TTC549 (cell line): ENCODE measurements at regions not wholly inside any gene's neighbourhood (a gene's known extent, or its start where the extent isn't known, plus 50 kb on each side); places are given as distances from the start of the nearest gene placed in this dataset.

Experiments
- FAIRE-seq: peaks from 2 replicates; lab custom pipeline; 2012; peaks lifted over from hg19 to GRCh38; lab: Jason Lieb, UNC

DNA sequence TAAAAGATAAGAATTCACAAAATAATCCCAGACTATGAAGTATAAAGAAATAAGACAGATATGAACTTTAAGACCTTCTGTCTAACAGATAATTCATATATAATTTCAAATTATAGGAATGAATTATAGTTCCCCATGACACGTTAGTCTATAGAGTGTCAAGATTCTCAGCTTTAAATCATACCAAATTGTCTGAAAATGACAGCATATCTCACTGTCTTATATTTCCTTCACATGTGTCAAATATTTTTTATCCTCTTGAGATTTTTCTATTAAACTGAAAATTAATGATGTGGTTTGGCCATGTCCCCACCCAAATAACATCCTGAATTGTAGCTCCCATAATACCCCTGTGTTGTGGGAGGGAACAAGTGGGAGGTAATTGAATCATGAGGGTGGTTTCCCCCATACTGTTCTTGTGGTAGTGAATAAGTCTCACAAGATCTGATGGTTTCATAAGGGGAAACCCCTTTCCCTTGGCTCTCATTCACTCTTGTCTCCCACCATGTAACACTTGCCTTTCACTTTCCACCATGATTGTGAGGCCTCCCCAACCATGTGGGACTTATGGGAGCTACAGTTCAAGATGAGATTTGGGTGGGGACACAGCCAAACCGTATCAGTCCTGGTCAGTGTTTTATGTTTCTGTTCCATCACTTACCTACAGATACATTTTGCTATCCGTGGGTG, 825.3 kb upstream of the GJE1 start:
- no peak for FAIRE-seq

DNA sequence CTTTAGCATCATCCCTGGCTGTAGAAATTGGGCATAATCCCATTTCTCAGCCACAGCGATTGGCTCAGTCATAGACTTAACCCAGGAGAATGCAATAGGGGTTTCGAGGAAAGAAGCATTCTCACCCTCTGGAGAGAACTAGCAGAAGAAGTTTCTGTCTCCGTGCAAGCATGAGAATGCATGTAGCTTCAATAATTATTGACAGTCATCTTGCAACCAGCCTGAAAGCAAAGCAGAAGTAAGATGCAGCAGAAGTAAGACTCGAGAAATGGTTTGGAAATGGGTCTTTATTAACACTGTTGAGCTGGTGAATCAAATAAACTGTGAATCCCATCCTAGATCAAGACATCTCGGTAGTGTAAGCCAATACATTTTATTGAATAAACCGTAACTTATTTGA, 828.8 kb upstream of the GJE1 start:
- no peak for FAIRE-seq

DNA sequence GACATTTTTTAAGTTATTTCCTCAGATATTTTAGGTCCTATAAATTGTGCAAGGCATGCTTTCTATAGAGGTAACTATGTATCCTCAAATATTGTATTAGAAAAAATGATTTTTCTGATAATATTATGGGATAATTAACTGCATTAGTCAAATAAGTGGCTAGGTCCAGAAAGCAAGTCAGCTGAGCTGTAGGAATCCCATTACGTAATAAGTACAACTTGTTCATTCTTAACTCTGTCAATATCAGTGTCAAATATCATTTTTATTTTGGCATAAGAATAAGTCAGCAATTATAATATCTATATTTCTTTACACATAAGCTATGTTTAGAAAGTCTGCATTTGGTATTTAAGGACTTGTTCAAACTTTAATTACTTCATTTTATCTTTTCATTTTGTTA, 830.9 kb upstream of the GJE1 start:
- FAIRE-seq, result no peak

DNA sequence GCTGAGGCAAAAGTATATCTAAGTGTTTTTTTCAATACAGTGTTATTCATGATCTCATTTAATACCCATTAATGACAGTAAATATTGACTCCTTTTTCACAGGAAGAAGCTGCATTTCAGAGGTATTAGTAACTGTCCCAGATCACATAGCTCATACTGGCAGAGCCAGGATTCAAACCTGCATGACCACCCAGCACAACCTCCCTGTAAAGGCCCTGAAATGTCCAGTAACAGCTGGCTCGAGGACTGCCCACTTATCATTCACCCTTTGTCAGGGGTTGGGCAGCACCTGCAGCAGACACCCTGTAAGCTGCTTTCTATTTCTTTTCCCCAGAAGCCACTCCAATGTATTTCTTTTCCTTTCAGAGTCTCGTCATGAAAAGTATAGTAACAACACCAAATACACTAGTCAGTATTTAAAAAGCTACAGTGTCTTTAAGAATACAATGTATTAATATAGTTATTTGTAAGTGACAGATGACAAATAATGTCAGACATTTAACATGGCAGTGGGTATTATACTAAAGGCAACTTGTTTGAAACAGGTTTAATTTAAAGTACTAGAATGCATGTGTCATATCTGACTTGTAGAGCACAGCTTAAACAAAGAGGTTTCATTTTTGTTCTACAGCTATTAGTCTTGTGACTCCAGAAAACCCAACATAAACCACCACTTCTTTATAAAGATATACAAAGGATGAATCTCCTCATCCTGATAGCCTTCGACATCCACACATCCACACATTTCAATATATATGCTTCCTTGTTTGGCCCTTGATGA, 841.6 kb upstream of the GJE1 start:
- no peak for FAIRE-seq

DNA sequence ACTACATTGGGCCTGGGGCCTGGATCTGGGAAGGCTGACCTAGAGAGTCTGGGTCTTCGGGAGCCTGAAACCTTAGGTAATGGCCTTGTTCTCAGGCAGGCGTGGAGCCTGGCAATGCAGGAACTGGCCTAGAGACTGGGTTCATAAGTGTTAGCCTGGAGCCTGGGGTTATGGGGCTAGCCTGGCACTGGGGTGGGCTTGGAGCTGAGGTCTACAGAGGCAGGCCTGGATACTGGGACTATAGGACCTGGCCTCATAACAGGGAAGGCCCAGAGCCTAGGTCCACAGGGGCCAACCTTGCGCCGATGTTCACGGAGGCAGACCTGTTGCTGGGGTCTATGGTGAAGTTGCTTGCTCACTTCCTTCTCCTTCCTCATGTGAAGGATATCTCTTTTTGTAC, 843.8 kb upstream of the GJE1 start:
- no peak for FAIRE-seq

DNA sequence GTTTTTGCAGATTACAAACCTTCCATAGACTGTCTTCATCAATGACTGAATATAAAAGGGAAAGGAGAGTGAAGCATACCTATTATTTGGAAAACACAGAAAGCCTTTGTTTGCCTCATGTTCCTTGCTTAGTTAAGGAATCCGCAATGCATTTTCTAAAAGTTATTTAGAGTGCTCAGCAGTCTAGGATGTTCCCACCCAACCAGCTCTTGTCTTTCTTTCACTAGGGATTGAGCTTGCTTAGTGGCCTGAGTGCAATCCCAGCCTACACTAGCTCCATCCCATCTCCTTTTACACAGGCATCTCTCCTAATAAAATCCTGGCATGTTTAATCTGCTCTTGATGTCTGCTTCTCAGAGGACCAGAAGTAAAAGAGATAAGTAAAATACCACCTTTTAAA, 850.5 kb upstream of the GJE1 start:
- no peak for FAIRE-seq

DNA sequence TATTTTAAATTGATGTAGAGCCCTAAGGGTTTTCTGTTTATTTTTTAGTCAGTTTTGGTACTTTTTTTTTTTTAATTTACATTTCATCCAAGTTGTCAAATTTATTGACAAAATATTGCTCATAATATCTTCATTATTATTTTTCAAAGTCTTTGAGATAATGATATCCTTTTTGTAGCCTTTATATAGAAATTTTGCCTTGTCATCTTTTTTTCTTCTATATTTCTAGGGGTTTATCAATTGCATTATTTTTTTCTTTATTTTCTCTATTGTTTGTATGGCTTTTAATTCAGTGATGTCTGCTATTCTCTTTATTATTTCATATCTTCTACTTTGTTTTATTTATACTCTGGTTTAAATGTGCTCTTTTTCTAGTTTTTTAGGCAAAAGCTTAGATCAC, 863.0 kb upstream of the GJE1 start:
- FAIRE-seq, result no peak

DNA sequence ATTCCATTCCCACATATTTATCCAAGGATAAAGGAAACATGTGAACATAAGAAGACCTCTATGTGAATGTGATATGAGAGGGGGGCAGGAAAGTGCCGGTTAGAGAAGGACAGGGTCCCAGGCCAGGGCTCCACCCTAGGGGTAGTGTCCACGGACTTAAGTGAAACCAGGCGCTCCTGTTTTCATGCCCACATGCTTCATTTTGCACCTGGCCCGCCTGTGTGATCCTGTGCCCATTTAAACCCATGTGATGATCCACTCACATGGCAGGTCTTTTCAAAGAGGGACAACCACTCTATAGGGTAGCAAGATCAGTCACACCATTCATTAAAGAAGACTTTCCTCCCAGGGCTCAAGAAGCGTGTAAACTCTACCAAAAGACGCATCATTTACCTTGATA, 865.3 kb upstream of the GJE1 start:
- FAIRE-seq, result no peak

DNA sequence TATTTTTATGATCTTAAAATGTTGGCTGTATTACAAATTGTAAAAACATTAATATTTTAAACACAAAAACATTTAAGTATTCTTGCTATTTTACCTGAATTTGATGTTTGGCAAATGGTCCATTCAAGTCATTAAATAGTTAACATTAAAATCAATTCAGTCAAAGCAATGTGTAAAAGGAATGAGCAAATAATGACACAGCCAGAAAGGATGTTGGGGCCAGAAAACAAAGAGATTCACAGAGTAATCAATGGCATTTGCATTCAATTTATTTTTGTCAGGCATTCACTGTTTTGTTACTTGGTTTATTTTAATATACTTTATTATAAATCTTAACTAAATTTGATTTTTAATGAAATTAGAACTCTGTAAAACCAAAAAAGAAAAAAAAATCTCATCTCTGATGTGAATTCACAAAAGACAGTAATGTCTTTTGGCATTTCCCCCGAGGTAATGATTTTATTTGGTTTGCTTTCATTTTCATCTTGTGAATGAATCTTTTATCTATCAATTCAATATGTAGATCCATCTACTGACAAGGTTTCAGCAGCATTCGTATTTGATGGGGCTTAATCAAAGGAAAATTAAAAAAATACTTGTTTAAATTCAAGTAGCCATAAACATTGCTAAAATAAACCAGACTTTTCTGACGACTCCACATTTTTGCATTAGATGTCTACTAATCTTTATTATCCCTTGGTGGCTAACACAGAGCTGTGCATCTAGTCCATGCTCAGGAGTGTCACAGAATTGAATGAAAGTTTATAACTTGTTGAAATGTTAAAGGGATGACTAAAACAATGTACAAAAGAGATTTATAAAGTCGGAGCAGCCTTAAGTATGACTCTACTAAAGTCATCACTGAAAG, 866.7 kb upstream of the GJE1 start:
- FAIRE-seq, result no peak

DNA sequence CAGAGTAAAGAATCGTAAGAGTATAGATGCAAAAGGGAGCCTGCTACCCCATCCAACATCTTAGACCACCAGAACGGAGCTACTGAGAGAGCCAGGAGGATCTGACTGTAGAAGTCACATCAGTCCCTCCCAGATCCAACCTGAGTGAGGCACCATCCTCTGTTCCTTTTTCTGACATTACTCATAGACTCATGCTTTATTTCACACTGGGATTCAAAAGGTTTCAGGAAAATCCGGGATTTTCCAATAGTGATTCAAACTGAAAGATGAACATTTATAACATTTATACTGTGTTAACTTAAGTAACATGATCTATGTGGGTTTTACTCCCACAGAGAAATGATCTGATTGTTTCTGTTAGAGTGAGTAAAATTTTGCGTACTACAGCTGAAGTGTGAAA, 868.6 kb upstream of the GJE1 start:
- no peak for FAIRE-seq

DNA sequence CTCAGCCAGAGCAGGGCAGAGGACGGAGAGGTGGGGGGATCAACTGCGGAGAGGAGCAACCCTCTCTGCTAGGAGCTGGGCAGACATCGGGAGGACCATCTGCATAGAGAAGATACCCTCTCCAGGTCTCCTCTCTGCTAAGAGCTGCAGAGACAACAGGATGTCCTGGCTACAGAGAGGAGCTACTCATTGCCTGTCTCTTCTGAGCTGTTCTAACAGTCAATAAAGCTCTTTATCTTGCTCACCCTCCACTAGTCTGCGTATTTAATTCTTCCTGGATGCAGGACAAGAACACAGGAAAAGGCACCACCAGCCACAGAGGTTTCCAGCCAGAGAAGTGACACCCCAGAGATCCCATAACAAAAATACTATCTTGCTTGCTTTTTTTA, 871.1 kb upstream of the GJE1 start:
- no peak for FAIRE-seq

DNA sequence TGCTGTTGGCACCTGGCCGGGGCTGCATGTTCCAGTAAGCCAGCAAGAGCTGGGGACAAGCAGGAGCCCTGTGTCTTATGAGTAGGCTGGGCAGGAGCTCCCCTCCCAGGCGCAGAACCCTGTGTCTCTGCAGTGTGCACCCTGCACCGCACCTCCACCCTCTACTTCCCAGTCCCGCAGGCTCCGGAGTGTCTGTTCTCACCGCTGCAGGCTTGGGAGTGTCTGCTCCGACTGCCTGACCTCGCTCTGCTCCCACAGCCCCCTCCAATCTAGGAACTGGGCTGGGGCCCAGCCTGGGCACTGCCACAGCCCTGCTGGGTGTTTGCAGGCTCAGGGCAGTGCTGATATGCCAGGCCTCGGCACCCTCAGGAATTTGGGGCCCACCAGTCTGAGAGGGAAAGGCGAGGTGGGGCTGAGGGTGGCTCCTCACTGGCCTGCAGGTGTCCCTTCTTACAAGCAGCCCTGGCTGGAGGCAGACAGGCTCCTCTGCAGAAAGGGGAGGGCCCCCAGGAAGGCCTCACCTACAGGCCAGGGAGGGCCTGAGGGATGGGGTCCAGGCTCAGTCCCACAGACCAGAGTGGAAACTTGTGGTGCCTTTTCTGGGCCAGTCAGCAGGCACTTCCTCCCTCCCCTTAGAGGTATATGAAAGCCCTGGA, 871.6 kb upstream of the GJE1 start:
- FAIRE-seq, result no peak

DNA sequence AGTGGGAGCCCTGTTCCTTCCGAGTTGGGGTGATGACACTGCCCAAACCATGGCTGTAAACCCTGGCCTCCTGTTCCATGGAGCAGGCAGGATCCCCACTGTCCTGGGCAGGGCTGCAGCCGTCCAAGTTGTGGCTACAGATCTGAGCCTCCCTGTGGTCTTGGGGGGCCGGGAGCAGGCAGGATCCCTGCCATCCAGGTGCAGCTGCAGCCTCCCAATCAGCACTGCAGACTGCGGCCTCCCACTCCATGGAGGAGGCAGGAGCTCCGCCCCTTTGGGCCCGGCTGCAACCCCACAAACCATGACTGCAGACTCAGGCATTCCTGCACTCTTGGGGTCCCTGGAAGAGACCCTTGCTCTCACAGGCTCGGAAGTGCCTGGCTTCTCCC, 872.1 kb upstream of the GJE1 start:
- no peak for FAIRE-seq

DNA sequence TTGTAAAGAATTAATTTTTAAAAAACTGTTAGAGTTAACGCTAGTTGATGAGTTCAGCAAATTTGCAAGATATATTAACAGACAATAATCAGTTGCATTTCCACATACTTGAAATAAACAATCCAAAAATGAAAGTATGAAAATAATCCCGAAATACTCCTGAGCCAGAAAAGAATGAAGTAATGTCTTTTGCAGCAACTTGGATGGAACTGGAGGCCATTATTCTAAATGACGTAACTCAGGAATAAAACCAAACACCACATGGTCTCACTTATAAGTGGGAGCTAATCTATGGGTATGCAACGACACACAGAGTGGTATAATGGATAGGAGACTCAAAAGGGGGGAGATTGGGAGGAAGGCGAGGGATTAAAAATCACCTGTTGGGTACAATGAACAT, 872.9 kb upstream of the GJE1 start:
- FAIRE-seq, result no peak

DNA sequence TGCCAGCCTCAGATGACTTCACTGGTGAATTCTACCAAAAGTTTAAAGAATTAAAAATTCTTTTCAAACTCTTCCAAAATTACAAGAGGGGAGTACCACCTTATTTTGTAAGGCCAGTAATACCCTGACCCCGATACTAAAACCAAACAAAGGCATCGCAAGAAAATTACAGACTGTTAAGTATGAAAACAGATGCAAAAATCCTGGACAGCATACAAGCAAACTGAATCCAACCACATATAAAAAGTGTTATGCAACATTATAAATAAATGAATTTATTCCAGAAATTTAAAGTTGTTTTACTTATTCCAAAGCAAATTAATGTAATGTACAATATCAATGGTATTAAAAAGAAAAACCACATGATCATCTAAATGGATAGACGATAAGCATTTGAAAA, 873.6 kb upstream of the GJE1 start:
- FAIRE-seq, result no peak

DNA sequence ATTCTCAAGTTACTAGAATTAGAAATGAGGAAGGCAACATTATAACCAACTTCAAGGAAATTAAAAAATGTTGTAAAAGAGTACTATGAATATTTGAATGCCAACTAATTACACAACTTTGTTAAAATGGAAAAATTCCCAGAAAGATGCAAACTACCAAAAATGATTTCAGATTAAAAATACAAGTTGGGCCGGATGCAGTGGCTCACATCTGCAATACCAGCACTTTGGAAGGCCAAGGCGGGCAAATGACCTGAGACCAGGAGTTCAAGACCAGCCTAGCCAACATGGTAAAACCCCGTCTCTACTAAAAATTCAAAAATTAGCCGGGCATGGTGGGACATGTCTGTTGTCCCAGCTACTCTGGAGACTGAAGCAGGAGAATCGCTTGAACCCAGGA, 874.2 kb upstream of the GJE1 start:
- FAIRE-seq, result no peak

DNA sequence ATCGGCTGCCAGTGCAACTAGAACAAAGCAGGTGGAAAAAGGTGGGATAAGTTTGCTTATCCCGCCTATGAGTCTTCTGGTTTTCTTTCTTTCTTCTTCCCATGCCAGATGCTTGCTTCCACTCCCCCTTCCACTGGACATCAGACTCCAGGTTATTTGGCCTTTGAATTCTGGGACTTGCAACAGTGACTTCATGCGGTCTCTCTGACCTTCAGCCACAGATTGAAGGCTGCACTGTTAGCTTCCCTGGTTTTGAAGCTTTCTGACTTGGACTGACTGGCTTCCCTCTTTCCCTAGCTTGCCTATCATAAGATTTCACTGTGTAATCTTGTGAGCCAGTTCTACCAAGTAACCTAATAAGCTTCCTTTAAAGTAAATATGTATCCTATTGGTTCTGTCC, 878.4 kb upstream of the GJE1 start:
- no peak for FAIRE-seq

DNA sequence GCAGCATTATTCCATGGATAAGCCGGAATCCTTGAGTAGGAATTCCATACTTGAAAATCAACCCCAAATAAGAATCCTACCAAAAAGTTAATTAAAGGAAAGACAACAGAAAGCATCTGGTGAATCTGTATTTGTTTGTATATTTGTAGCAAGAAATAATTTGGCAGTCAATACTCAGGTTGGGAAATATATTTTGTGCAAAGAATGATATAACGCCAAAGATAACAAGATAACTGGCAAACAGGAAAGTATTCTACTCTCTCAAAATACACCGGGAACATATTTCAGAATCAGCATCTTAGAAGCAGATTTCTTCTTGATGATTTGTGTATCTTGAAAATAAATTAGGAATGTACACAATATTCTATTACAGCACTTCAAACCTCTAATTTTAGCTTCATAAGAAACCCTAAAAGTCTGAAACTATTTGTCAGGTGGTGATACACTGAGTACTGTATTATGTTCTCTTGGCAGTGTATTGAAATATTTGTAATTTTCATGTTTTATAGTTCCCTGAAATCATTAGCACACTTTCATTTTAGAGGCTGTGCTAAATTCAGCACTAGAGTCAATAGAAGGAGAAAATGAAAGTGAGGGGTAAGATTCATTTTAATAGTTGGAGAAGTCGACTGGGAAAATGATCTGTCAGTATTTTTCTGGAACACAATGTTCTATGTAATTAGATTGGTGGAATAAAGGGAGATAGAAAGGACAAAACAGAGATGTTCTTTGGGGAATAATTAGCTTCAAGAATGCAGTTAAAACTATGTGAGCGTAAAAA, 879.7 kb upstream of the GJE1 start:
- no peak for FAIRE-seq

DNA sequence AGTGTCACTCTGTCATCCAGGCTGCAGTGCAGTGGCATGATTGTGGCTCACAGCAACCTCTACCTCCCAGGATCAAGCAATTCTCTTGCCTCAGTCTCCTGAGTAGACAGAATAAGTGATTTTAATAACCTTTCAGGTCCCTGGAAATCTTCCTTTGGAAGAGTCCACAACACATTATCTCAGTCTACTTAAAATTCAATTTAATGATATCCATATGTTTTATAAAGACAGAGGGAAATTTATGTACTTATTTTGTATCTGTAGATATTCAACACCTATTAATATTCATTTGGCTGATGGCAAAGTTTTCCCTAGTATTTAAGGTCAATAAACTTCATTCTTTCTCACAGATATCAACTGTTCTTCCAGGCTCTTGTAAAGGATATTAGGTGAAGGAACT, 881.4 kb upstream of the GJE1 start:
- FAIRE-seq, result no peak

DNA sequence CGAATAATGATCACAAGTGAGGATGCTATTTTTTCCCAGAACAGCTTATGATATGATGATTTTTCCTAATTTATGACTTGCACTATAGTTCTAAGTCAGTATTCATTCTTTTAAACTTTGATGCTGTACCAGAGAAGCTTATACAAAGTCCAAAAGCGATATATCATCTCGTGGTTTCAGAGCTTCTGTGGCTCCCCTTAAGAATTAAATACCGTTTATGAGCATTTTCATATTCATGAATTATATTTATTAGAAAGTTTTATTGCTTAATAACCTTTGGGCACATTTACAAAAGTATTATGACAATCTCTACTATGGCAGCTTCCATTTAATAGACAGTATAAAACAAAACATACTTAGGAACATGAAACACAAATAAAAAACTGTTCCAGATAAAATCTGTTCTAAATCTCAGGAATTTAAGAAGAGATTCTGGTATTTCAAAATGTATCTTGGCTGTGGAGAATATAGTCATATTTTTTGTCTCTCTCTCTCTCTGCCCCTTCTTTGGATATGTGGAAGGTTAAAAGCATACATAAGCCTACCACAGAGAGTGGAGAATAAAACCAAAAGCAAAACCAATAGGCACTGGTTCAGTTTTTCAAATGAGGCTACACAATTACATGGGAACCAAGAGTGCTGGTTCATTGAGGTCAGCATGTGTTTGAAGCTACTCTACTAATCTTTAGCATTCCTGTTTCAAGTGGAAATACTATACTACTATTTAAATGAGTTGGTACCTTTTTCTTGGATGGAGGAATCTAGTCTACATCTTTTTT, 884.5 kb upstream of the GJE1 start:
- no peak for FAIRE-seq

DNA sequence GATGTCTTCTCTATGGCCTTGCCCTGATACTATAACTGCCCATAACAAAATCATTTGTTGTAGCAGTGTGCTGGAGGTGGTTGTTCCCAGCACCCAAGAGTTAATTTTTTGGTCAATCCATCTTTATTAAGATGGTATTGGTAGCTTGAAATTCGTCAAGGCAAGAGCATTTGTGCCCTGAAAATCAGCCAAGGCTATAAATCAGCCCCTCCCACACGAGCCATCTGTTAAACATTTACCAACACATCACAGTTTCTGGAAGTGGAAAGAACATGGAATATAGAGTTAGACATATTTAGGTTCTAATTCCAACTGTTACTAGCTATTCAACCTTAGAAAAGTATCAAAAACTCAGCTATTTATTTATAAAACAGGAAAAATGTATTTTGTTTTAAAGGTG, 888.4 kb upstream of the GJE1 start:
- FAIRE-seq, result no peak
